BE2C (cell line): ENCODE measurements at regions not wholly inside any gene's neighbourhood (a gene's known extent, or its start where the extent isn't known, plus 50 kb on each side); places are given as distances from the start of the nearest gene placed in this dataset.
A peak's percentile ranks its signal among the peaks of the same experiment; 100 is the strongest.

Source experiments
- DNase-seq: peaks from one replicate; pipeline ENCODE4 v3.0.0-alpha.2; 2020
- H3K27me3 ChIP-seq: fragments of 250-450 bp; sonication (Bioruptor Pico); 2 replicates; pipeline ENCODE4 v1.5.1; 2020; ENCODE audit warnings: mild to moderate bottlenecking
- H3K36me3 ChIP-seq: fragments of 250-450 bp; sonication (Bioruptor Pico); 2 replicates; pipeline ENCODE4 v1.5.1; 2020; ENCODE audit warnings: mild to moderate bottlenecking
- H3K4me1 ChIP-seq: fragments of 250-450 bp; sonication (Bioruptor Pico); 2 replicates; pipeline ENCODE4 v1.5.1; 2020
- H3K4me3 ChIP-seq: 2 replicates; pipeline ENCODE4 v1.5.1; 2011; ENCODE audit warnings: low read depth, low read length
- H3K9me3 ChIP-seq: fragments of 250-450 bp; sonication (Bioruptor Pico); 2 replicates; pipeline ENCODE4 v1.5.1; 2020
- TF ChIP-seq, protein P1 (sequence below): IDR thresholded peaks from 2 replicates; pipeline ENCODE4 v1.5.1; 2012; ENCODE audit warnings: mild to moderate bottlenecking, low read depth, low read length

GRCh38 chr10:28384557-28384956 is 81.7 kb upstream of the MPP7 start:
- Histone ChIP-seq H3K9me3 (no peaks in the 10 kb centered on the region), H3K4me1 (no peaks in the 10 kb centered on the region), H3K36me3 (no peaks in the 10 kb centered on the region), H3K4me3 (no peak overlapping the region), H3K27me3 (0 out of 2 replicates have a peak, but pooled peaks cover 7% of the 10 kb centered on the region)
- no peak for DNase-seq
- TF ChIP-seq, protein P1, sequence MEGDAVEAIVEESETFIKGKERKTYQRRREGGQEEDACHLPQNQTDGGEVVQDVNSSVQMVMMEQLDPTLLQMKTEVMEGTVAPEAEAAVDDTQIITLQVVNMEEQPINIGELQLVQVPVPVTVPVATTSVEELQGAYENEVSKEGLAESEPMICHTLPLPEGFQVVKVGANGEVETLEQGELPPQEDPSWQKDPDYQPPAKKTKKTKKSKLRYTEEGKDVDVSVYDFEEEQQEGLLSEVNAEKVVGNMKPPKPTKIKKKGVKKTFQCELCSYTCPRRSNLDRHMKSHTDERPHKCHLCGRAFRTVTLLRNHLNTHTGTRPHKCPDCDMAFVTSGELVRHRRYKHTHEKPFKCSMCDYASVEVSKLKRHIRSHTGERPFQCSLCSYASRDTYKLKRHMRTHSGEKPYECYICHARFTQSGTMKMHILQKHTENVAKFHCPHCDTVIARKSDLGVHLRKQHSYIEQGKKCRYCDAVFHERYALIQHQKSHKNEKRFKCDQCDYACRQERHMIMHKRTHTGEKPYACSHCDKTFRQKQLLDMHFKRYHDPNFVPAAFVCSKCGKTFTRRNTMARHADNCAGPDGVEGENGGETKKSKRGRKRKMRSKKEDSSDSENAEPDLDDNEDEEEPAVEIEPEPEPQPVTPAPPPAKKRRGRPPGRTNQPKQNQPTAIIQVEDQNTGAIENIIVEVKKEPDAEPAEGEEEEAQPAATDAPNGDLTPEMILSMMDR = no peak

DNA sequence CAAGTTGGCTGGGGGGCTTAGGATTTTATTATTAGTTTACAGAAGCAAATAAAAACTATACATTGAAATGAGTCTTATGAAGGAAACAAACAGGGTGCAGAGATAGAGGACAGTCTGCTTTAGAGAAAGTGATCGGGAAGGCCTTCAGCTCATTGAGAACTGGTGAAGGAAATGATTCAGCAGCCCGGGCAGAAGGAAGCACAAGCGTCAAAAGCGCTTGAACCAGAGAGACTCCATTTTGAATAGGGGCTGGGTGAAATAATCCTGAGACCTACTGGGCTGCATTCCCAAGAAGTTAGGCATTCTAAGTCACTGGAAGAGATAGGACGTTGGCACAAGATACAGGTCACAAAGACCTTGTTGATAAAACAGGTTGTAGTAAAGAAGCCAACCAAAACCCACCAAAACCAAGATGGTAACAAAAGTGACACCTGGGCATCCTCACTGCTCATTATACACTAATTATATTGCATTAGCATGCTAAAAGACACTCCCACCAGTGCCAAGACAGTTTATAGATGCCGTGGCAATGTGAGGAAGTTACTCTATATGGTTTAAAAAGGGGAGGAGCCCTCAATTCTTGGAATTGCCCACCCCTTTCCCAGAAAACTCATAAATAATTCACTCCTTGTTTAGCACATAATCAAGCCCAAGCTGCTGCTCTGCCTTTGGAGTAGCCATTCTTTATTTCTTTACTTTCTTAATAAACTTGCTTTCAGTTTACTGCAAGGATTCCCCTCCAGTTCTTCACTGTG is 83.1 kb upstream of the MPP7 start:
- DNase-seq = no peak
- TF ChIP-seq, protein P1 = no peak
- Histone ChIP-seq H3K36me3 (no peaks in the 10 kb centered on the region), H3K4me3 (no peak overlapping the region), H3K9me3 (no peaks in the 10 kb centered on the region), H3K4me1 (no peaks in the 10 kb centered on the region), H3K27me3 (0 out of 2 replicates have a peak, but pooled peaks cover 7% of the 10 kb centered on the region)

- no peak overlapping the region for H3K4me3 ChIP-seq
- H3K36me3 ChIP-seq = no peaks in the 10 kb centered on the region
- H3K4me1 ChIP-seq = no peaks in the 10 kb centered on the region
- TF ChIP-seq, protein P1 = no peak
- H3K9me3 ChIP-seq = no peaks in the 10 kb centered on the region
- DNase-seq = no peak
- H3K27me3 ChIP-seq = 0 out of 2 replicates have a peak, but pooled peaks cover 7% of the 10 kb centered on the region
These were observed 83.6 kb upstream of the MPP7 start for GRCh38 chr10:28386503-28386868.

GRCh38 chr10:28387140-28387539 is 84.3 kb upstream of the MPP7 start:
- 0 out of 2 replicates have a peak, but pooled peaks cover 7% of the 10 kb centered on the region for H3K27me3 ChIP-seq
- TF ChIP-seq, protein P1 = no peak
- H3K36me3 ChIP-seq = no peaks in the 10 kb centered on the region
- H3K9me3 ChIP-seq = no peaks in the 10 kb centered on the region
- no peak for DNase-seq
- H3K4me3 ChIP-seq = no peak overlapping the region
- no peaks in the 10 kb centered on the region for H3K4me1 ChIP-seq

DNA sequence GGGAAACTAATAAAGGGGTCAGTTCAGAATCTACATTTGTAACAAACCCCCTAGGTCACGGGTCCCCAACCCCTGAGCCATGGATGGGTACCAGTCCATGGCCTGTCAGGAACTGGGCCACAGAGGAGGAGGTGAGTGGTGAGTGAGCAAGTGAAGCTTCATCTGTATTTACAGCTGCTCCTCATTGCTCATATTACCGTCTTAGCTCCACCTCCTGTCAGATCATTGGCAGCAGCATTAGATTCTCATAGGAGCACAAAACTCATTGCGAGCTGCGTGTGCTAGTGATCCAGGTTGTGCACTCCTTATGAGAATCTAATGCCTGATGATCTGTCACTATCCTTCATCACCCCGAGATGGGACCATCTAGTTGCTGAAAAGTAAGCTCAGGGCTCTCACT is 88.4 kb upstream of the MPP7 start:
- no peaks in the 10 kb centered on the region for H3K9me3 ChIP-seq
- no peaks in the 10 kb centered on the region for H3K36me3 ChIP-seq
- peaks cover 7% of the 10 kb centered on the region; the same call in 1 of the 2 replicates for H3K27me3 ChIP-seq
- H3K4me1 ChIP-seq = no peaks in the 10 kb centered on the region
- DNase-seq = no peak
- no peak overlapping the region for H3K4me3 ChIP-seq
- TF ChIP-seq, protein P1 = no peak

- H3K36me3 ChIP-seq = no peaks in the 10 kb centered on the region
- peaks cover 8% of the 10 kb centered on the region; the same call in 1 of the 2 replicates for H3K27me3 ChIP-seq
- TF ChIP-seq, protein P1 = peak; percentile 97
- no peak overlapping the region for H3K4me3 ChIP-seq
- H3K9me3 ChIP-seq = no peaks in the 10 kb centered on the region
- H3K4me1 ChIP-seq = no peaks in the 10 kb centered on the region
- DNase-seq = peak; percentile 52
These were observed 91.2 kb upstream of the MPP7 start for GRCh38 chr10:28393956-28394568.
